ENCODE measurements at regions not wholly inside any gene's neighbourhood (a gene's known extent, or its start where the extent isn't known, plus 50 kb on each side); places are given as distances from the start of the nearest gene placed in this dataset.

DNA sequence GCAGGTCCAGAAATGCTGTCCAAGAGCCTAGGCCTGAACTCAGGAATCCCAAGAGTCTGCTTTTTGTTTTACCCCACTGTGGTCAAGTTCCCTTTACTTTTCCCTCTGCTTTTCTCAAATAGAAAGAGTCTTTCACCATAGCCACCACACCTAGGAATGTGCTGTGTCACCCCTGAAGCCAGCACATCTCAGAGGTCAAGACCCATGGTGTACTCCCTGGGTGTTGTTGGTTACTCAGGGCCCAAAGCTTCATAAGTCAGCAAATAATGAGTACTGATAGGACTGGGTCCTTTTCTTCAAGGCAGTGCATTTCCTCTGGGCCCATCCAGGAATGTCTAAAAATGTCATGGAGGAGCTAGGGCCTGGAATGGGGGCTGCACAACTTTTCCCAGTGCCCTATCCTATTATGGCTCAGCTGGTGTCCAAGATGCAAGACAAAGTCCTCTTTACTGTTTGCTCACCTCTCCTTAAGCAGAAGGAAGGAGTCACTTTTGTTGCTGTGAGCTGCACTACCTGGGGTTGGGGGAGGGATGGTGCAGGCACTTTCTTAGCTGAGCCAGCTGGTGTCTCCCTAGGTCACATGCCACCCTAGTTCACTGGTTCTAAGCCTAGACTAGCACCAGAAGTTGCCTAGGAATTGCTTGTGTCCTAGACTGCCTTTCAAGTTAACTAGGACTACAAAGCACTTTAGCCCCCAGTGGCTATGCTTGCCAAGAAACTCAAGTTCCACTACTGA, 62.4 kb upstream of the RXFP1 start:
- TF ChIP-seq, protein P1, sequence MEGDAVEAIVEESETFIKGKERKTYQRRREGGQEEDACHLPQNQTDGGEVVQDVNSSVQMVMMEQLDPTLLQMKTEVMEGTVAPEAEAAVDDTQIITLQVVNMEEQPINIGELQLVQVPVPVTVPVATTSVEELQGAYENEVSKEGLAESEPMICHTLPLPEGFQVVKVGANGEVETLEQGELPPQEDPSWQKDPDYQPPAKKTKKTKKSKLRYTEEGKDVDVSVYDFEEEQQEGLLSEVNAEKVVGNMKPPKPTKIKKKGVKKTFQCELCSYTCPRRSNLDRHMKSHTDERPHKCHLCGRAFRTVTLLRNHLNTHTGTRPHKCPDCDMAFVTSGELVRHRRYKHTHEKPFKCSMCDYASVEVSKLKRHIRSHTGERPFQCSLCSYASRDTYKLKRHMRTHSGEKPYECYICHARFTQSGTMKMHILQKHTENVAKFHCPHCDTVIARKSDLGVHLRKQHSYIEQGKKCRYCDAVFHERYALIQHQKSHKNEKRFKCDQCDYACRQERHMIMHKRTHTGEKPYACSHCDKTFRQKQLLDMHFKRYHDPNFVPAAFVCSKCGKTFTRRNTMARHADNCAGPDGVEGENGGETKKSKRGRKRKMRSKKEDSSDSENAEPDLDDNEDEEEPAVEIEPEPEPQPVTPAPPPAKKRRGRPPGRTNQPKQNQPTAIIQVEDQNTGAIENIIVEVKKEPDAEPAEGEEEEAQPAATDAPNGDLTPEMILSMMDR (IDR thresholded peaks at IDR 0.05; ENCODE audit: low read depth, low read length, poor library complexity, severe bottlenecking), result no peak
- no peak for TF ChIP-seq EZH2phosphoT487 (IDR thresholded peaks at IDR 0.05; ENCODE audit: borderline replicate concordance, low read length)

Data from DOHH2 (cell line).